ENCODE measurements at regions not wholly inside any gene's neighbourhood (a gene's known extent, or its start where the extent isn't known, plus 50 kb on each side); places are given as distances from the start of the nearest gene placed in this dataset.

DNA sequence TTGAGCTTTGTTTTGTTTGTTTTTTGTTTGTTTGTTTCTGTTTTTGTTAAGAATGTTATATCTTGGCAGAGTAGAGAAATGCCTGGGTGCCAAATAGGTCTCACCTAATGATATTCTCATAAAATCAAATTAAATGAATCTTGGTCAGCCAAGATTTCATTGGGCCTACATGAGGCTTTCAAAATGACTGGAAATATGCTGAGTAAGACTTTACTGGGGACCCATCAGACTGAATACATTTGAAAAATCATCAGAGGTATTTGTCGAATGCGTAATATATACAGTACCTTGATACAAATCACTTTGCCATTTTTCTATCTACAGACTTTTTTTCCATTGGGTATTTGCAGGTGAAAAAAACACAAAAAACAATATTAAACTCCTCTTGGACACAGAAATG, 480.8 kb downstream of the CDH2 start:
- in situ Hi-C loops (cut with HindIII; ENCODE audit: low pct_unique_long_range_greater_than_20kb, low sequenced_read_pairs) = no loop called here
- no peak for DNase-seq (ENCODE audit: low read depth in 1 of 2, low spot score in 1 of 2)
- no peak for TF ChIP-seq JUND (IDR thresholded peaks at IDR 0.05; ENCODE audit: low read depth)

DNA sequence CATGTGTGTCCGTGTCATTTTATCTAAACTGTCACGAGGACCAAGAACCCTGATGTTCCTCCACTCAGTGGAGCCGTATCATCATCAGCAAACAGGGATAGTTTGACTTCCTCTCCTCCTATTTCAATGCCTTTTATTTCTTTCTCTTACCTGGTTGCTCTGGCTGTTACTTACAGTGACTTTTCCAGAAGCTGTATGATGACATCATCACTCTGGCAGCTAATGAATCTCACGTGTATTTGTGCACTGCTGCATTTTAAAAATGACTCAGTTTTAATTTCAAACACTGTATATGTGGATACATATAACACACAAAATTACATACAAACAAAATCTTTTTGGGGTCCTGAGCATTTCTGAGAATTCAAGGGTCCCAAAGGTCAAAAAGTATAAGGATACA, 481.4 kb downstream of the CDH2 start:
- DNase-seq (ENCODE audit: low read depth in 1 of 2, low spot score in 1 of 2) = peak in 1 of 2 experiments; percentile 25
- in situ Hi-C loops (cut with HindIII; ENCODE audit: low pct_unique_long_range_greater_than_20kb, low sequenced_read_pairs) = no loop called here
- TF ChIP-seq JUND (IDR thresholded peaks at IDR 0.05; ENCODE audit: low read depth) = no peak

- TF ChIP-seq JUND (IDR thresholded peaks at IDR 0.05; ENCODE audit: low read depth) = no peak
- peak in 1 of 2 experiments; percentile 24 for DNase-seq (ENCODE audit: low read depth in 1 of 2, low spot score in 1 of 2)
- in situ Hi-C loops (cut with HindIII; ENCODE audit: low pct_unique_long_range_greater_than_20kb, low sequenced_read_pairs) = no loop called here
These were observed 481.9 kb downstream of the CDH2 start for GRCh38 chr18:27695052-27695451.

GRCh38 chr18:27688581-27688980, 488.3 kb downstream of the CDH2 start:
- DNase-seq (ENCODE audit: low read depth in 1 of 2, low spot score in 1 of 2) = no peak
- no peak for TF ChIP-seq JUND (IDR thresholded peaks at IDR 0.05; ENCODE audit: low read depth)
- in situ Hi-C loops (cut with HindIII; ENCODE audit: low pct_unique_long_range_greater_than_20kb, low sequenced_read_pairs) = no loop called here

- no peak for TF ChIP-seq JUND (IDR thresholded peaks at IDR 0.05; ENCODE audit: low read depth)
- in situ Hi-C loops (cut with HindIII; ENCODE audit: low pct_unique_long_range_greater_than_20kb, low sequenced_read_pairs) = no loop called here
- no peak for DNase-seq (ENCODE audit: low read depth in 1 of 2, low spot score in 1 of 2)
These were observed 489.5 kb downstream of the CDH2 start for GRCh38 chr18:27687351-27687979.

GRCh38 chr18:27685807-27686412, 491.0 kb downstream of the CDH2 start:
- peak; percentile 6 to 49 for DNase-seq (ENCODE audit: low read depth in 1 of 2, low spot score in 1 of 2)
- no peak for TF ChIP-seq JUND (IDR thresholded peaks at IDR 0.05; ENCODE audit: low read depth)
- in situ Hi-C loops (cut with HindIII; ENCODE audit: low pct_unique_long_range_greater_than_20kb, low sequenced_read_pairs) = no loop called here

DNA sequence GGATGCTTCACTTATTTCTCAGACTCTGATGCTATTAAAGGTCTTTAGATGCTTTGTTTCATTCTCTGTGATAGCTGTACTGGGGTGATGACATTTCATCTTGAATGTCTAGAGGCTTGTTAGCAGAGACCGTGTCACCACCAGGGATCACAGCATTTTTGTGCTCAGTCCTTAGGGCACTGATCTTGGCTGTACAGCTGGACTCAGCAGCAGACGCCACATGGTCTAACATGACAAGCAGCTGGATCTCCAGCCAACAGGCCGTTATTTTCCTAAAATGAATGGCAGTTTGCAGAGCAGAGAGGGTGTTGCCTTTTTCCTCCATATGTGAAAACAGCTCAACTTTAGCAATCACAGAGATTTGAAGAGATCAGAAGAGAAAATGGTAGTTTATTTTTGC, 491.8 kb downstream of the CDH2 start:
- in situ Hi-C loops (cut with HindIII; ENCODE audit: low pct_unique_long_range_greater_than_20kb, low sequenced_read_pairs) = no loop called here
- DNase-seq (ENCODE audit: low read depth in 1 of 2, low spot score in 1 of 2) = no peak
- TF ChIP-seq JUND (IDR thresholded peaks at IDR 0.05; ENCODE audit: low read depth) = no peak

DNA sequence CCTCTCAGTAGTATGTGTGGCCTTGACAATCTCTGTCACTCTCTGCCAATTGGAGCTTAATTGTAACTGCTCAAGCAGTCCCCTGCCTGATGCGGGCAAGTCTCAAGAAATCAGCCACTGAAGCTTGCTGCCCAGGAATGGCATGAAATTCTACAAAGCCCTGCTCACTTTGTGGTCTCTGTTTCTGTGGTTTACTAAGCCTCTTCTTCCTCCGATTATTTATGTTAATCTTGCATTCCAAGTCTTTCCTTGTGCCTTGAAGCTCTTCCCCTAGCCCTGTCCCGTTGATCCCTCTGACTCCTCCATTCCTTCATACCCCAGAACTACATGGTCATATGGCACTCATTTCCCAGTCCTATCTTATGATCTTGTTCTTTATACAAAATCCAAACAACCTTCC, 489.3 kb upstream of the CHST9 start:
- no peak for DNase-seq (ENCODE audit: low read depth in 1 of 2, low spot score in 1 of 2)
- in situ Hi-C loops (cut with HindIII; ENCODE audit: low pct_unique_long_range_greater_than_20kb, low sequenced_read_pairs) = no loop called here
- TF ChIP-seq JUND (IDR thresholded peaks at IDR 0.05; ENCODE audit: low read depth) = no peak

- TF ChIP-seq JUND (IDR thresholded peaks at IDR 0.05; ENCODE audit: low read depth) = no peak
- in situ Hi-C loops (cut with HindIII; ENCODE audit: low pct_unique_long_range_greater_than_20kb, low sequenced_read_pairs) = no loop called here
- no peak for DNase-seq (ENCODE audit: low read depth in 1 of 2, low spot score in 1 of 2)
These were observed 488.8 kb upstream of the CHST9 start for GRCh38 chr18:27673861-27674260.

GRCh38 chr18:27668158-27668557, 483.1 kb upstream of the CHST9 start:
- in situ Hi-C loops (cut with HindIII; ENCODE audit: low pct_unique_long_range_greater_than_20kb, low sequenced_read_pairs) = no loop called here
- no peak for DNase-seq (ENCODE audit: low read depth in 1 of 2, low spot score in 1 of 2)
- no peak for TF ChIP-seq JUND (IDR thresholded peaks at IDR 0.05; ENCODE audit: low read depth)

DNA sequence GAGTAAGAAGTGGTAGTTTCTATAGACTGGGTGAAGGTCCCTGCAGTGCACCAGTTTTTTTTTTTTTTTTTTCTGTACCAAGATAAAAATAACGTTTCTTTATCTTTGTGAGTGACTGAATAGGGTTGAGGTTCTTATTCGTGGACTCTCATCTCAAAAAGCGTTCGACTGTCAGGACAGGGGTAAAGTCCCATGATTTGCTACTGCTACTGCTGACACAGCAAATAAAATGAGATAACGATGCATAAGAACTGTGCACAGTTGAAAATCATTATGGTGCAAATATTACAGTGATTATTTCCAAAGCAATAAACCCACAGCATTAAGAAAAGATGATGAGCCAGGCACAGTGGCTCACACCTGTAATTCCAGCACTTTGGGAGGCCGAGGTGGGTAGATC, 482.0 kb upstream of the CHST9 start:
- in situ Hi-C loops (cut with HindIII; ENCODE audit: low pct_unique_long_range_greater_than_20kb, low sequenced_read_pairs) = no loop called here
- no peak for TF ChIP-seq JUND (IDR thresholded peaks at IDR 0.05; ENCODE audit: low read depth)
- DNase-seq (ENCODE audit: low read depth in 1 of 2, low spot score in 1 of 2) = no peak

DNA sequence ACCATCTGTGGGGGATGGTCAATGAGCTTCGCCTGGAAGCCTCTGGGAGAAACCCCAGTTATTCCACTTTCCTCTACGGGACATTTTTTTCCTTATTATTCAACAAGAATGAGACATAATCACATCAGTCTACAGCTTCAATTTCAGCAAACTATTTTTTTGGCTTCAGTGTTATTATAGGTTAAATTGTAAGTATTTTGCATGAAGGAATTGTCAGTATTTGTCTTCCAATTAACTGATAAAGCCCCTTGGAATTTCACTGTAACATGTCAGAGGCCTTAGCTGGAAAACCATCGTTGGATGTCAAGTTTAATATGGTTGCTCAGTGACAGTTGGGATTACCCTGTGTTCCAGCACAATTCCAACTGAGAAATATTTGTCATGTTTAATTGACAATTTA, 480.9 kb upstream of the CHST9 start:
- in situ Hi-C loops (cut with HindIII; ENCODE audit: low pct_unique_long_range_greater_than_20kb, low sequenced_read_pairs) = no loop called here
- TF ChIP-seq JUND (IDR thresholded peaks at IDR 0.05; ENCODE audit: low read depth) = no peak
- DNase-seq (ENCODE audit: low read depth in 1 of 2, low spot score in 1 of 2) = no peak

DNA sequence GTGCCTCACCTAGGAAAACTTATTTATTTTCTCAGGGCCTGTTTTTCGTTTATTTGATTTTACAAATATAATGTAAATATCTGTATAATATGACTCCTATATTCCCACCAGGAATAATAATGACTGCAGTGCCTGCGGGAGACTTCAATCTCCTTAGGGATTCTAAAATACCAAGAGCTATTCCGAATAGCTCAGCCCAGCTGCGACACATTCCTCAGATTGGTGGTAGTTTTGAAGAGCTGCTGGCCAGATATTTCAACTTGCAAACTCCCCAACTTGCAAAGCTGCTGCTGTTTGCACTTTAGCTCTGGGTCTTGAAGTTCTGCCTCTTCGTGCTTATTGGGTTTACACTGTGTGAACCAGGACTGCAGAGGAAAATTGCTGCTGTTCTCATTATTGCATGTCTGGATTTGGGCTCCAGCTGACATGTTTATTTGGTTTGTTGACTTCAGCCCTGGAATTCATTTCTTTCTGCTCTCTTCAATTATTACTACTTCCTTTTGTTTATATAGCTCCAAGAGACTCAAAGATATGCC, 480.2 kb upstream of the CHST9 start:
- no peak for TF ChIP-seq JUND (IDR thresholded peaks at IDR 0.05; ENCODE audit: low read depth)
- DNase-seq (ENCODE audit: low read depth in 1 of 2, low spot score in 1 of 2) = no peak
- in situ Hi-C loops (cut with HindIII; ENCODE audit: low pct_unique_long_range_greater_than_20kb, low sequenced_read_pairs) = no loop called here

- DNase-seq (ENCODE audit: low read depth in 1 of 2, low spot score in 1 of 2) = no peak
- no peak for TF ChIP-seq JUND (IDR thresholded peaks at IDR 0.05; ENCODE audit: low read depth)
- in situ Hi-C loops (cut with HindIII; ENCODE audit: low pct_unique_long_range_greater_than_20kb, low sequenced_read_pairs) = no loop called here
These were observed 477.8 kb upstream of the CHST9 start for GRCh38 chr18:27662949-27663348.

All from T47D (cell line).